ENCODE measurements at regions not wholly inside any gene's neighbourhood (a gene's known extent, or its start where the extent isn't known, plus 50 kb on each side); places are given as distances from the start of the nearest gene placed in this dataset.
"Not testable (repeated sequence)": the region's sequence is repeated elsewhere in the genome, so short reads cannot be mapped to it uniquely, and the experiment has no call there.

DNA sequence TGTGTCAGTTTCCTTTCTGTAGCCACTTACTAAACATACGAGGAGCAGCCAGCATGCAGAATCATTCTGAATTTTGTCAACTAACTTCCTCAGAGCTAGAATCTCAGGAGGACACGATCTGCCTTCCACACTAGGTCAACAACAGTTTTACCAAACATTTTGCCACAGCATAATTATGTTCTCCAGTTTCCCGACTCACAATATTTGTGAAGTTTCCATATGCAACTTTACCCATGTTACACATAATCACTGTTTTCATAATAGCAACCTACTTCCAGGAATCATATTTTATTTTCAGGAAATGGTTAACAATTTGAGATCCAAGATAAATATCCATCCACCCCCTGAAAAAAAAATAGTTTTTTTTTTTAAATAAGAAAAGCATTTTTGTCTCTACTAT is 595.0 kb downstream of the PYDC2 start:
- no peak for DNase-seq

DNA sequence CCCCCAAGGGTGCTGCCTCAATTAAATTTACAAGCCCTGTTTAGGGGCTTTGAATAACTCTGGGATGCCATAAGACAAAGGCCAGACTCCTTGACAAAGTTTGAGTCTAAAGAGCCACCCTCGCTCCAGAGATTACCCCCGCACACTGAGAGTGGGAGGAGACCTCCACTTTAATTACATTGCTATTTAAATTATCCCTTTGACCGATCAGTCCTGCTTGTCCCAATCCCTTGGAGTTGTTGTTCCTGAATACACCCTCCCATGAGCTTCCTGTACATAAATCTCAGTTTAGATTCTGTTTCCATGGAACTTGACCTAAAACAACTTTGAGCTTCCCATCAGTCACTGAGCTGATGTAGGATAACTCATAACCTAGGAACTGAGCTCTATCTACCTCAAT is 596.3 kb downstream of the PYDC2 start:
- no peak for DNase-seq

DNA sequence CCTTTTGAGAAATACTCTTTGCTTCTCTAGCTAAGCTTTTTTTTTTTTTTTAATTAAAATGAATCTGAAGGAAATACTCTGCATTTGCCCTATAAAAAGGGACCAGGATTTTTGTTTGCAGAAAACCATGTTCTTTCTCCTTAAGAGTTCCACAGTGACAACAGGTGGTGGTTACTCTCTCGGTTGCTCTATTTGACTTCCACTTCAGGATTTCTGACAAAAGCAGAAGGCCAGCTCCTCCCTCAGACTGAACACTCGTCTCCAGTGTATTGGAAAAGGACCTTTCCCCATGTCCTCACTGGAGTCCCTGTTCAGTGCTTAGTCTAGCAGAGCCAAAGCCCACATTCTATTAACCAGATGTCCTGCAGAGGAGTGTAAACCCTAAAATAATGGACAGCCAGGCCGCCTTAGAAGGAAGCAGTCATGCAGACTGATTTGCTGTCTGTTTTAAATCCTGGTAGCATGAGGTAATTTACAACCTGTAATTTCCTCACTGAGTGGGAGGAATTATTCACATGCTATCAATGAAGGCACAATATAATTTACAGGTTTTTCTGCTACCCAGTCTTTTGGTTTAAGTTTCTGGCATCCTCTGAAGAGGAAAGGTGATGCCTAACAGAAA is 599.3 kb downstream of the PYDC2 start:
- no peak for DNase-seq

DNA sequence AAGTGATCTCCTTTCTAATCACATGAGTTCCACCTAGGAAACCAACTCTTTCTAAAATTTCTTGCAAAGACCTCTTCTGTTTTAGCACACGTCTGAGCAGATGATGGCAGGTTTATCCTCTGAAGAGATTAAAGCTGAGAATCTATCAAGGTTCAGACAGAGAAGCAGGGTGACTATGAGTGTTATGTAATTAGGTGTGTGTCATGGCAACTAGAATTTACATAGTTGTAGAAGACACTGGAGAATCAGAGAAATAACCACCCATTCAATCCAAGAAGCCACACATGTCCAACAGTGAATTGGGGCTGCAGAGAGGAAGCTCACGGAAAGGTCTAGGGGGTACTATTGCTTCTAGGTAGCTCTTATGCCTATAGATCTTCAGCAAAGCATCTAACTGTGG is 600.5 kb downstream of the PYDC2 start:
- no peak for DNase-seq

DNA sequence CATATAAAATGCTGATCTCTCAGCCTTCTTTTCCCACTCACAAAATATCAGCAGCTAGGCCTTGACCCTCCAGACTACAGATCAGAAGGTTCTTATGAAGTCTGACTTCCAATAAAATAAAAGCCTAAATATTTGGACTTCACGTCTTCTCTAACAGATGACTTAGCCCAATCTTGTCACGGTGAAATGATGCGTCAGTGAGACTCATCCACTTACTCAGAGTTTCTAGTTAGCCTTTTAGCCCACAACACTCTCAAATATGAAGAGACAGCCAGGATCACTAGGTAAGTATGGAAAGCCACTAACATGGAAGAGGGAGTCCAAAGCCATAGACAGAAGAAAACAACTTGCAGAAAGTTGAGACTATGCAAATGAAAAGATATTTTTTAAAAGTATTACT is 601.2 kb downstream of the PYDC2 start:
- DNase-seq, result no peak

DNA sequence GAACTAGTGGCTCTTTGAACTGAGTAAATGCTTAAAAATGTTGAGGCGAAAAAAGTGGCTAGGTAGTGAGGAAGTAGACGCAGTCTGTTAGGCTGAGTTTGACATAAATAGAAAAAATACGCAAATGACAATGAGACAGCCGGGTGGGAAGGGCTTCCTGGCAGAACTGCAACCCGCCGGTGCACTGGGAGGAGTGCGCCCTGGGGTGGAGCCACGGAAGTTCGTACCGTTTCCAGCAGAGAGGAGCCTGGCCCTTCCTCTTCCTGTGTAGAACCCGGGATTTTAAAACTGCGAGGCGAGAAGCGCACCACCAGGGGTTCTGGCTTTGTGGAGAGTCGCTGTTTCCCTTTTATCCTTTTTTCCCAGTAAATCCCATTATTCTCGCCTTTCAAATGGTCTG is 602.6 kb downstream of the PYDC2 start:
- peak; percentile 3 for DNase-seq

DNA sequence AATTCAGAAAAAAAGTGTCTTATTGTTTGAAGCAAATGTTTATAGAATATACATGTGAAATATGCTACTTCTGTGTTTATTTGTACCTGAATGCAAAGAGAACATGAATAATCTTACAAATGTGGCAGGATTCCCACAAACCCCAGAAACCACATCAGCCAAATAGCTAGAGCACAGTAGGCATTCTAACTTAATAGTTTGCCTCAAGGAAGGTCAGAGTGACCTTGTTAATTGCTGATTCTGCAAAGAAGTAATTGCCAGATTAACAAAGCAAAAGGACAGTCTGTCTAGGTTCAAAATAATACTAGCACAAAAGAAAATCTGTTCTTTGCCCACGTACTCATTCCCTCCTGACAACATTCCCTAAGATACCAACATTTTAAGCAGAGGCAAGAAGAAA is 604.0 kb downstream of the PYDC2 start:
- DNase-seq, result no peak

DNA sequence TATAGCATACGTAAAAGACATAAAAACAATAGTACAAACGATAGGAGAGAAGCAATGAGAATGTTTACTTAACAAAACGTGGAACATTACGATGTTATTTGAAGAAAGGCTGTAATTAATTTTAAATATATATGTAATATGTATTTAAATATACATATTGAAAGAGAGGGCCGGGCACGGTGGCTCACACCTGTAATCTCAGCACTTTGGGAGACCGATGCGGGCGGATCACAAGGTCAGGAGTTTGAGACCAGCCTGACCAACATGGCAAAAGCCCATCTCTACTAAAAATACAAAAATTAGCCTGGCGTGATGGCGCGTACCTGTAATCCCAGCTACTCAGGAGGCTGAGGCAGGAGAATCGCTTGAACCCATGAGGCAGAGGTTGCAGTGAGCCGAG is 605.3 kb downstream of the PYDC2 start:
- not testable (repeated sequence) for DNase-seq

DNA sequence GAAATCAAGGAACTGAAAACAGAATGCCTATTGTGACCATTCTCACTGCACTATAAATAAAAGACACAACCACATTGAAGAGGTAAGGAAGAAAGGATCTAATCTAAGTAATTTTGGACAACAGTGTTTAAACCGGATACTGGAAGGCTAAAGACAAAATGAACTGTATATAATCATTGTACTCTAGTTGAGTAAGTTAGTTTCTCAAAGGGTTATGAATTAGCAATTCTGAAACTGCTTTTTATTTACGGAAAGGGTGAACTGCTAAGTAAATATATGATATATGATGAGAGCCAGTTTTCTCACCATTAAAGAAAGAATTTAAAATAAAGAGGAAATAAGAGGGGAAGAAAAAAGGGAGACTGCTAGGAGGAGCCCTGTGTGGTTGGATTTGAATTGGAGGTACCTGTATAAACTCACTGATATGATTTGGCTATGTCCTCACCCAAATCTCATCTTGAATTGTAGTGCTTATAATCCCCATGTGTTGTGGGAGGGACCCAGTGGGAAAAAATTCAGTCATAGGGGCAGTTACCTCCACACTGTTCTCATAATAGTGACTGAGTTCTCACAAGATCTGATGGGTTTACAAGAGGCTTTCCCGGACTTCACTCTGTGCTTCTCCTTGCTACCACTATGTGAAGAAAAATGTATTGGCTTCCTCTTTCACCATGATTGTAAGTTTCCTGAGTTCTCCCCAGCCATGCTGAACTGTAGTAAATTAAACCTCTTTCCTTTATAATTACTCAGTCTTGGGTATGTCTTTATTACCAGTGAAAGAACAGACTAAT is 607.7 kb downstream of the PYDC2 start:
- DNase-seq, result no peak

DNA sequence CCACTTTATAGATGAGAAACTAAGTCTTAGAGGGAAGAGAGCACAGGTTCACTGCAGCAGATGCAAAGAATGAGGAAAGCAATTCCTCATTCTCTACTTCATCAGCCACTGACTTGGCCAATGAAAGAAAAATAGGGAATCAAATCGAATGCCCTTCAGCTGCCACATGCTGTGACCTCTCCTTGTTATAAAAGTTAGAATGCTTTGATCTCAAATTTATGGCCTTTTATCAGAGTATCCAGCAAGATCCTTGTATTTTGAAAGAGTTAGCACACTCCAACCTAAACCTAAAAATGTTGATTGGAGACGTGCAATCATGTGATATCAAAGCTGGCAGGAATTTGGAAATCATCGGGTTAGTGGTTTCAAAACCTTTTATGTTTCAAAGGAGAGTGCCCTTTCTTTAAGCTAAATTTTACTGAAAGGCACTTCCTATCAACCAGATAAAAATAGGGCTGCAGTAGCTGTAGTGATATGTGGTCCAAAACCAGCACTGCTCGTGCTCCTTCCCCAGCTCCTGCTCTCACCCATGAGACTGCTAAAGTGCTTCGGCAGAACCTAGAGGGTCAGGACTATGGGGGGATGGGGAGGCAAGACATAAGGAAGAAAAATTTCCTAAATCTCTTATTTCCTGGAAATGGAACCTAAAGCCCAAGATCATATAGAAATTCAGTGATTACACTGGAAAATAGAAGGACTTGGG is 617.0 kb downstream of the PYDC2 start:
- DNase-seq, result no peak

DNA sequence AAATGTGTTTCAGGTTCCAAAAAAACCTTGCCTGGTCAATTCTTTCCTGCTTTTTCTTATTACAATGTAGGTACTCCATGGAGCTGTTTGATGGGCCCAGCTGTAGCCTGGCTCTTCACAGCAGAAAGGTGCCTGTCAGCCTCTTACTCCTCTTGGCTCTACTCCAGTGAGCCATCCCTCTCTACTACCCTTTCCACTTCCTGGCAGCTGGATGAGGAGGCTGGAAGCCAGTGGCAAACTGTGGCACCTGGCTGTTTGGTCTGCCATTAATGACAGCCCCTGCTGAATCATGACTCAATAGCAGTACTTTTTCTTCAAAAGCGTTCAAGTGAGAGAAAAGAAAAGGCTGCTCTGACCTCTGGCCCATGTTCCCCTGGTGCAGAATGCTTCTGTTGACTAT is 618.1 kb downstream of the PYDC2 start:
- DNase-seq, result no peak

DNA sequence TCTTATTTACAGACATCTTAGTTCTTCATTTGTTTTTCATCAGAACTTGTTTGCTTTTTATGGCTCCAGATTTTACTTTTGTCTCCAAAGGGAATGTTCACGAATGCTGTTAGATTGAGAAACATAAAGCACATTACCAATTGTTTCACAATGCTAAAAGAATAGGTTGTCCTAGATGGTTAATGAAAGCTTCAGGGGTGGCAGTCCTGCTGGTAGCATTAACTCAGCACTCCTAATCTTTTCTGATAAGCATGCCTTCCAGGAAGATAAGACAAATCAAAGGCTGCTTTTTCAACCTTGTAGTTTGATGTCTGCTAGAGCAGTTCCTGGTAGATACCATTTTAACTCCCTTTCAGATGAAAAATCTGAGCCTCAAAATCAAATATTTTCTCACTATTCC is 619.4 kb downstream of the PYDC2 start:
- no peak for DNase-seq

DNA sequence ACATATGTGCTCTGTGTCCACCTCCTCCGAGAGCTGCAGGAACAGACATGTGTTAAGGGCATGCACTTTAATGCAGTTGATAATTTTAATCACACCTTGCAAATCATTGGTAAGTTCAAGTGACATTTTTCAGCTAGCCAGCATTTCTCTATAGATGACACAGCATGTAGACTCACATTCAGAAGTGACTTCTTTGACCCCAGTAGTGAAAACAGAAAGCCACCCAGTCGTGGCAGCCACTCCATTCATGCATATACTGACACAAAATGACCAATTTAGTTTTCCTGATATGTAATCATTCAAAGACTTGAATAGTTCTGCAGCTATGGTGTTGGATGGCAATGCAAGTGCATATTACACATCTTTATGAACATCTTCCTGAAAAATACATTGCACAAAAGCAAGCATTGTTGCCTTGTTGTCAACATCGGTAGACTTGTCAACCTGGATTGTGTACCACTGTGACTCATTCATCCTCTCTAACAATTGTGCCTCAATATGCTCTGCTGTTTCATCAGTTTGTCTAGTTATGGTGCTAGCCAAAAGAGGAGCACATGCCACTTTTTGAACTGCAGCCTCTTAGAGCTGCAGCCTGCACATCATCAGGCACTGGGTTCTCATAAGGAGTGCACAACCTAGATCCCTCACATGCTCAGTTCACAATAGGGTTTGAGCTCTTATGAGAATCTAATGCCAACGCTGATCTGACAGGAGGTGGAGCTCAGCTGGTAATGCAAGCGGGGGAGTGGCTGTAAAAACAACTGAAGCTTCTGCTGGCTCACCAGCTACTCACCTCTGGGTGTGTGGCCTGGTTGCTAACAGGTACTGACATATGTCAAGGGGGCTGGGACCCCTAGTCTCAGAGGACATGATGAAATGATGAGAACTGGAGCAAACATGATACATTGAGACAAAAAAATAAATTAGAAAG is 622.0 kb downstream of the PYDC2 start:
- no peak for DNase-seq

Measured in MV-4-11 (cell line).